NCI-H1092 (cell line): ENCODE measurements at regions not wholly inside any gene's neighbourhood (a gene's known extent, or its start where the extent isn't known, plus 50 kb on each side); places are given as distances from the start of the nearest gene placed in this dataset.

Experiments used
- DNase-seq: peaks from one replicate; lab custom pipeline; 2025; lab: John Stamatoyannopoulos, UW

DNA sequence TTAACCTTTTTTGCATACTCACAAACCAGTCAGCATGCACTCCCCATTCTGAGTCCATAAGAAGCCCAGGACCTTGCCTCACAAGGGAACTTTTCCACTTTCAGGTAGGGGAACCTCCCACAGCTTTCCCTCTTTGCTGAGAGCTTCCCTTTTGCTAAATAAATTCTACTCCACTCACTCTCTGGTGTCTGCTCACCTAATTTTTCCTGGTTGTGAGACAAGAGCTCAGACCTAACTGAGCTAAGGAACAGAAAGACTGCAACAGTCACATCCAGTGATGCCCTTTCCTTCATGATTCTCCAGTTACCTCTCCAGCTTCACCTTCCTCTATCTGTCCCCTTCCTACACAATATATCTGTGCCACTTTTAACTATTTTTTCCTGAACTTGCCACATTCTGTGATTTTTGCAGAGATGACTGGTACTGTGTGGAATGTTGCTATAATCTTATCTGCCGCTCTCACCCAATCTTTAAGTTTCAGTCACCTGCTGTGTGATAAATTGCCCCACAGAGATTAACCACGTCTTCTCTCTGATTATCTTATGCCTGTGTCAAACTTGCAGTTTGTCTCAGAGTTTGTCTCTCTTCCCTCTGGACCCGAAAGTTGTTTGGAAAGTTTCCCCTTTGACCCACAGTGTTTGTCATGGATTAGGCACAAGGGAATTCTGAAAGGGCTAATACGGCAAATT, 737.1 kb upstream of the FLRT2 start:
- DNase-seq = no peak

GRCh38 chr14:84797326-84797725, 732.6 kb upstream of the FLRT2 start:
- no peak for DNase-seq

DNA sequence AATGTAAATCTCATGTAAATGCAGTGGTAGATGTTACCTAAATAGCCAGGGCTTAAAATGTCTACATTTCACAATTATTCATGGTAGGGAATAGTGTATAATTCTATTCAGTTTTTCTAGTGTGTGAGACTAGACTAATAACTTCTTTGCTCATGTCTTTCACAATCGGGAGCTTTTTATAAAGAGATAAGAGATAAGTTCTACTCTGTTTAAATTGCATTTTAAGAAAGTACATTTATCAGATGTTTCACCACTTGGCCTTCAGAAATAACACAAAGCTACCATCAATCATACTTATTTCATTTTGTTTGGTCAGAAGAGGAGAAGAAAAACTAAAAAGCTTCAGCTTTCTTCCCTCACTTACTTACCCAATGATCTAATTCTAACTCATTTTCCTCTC, 725.5 kb upstream of the FLRT2 start:
- DNase-seq = no peak

DNA sequence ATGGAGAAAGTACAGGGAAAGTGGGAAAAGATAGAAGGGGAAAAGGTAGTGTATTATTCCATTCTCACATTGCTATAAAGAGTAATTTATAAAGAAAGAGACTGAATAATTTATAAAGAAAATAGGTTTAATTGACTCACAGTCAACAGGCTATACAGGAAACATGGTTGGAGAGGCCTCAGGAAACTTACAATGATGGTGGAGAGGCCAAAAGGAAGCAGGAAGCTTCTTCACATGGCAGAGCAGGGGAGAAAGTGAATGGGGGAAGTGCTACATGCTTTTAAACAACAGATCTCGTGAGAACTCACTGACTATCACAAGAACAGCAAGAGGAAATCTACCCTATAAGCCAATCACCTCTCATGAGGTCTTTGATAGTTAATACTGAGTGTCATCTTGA, 725.0 kb upstream of the FLRT2 start:
- DNase-seq = no peak

- no peak for DNase-seq
Observed at GRCh38 chr14:84806181-84806580, 723.8 kb upstream of the FLRT2 start.

DNA sequence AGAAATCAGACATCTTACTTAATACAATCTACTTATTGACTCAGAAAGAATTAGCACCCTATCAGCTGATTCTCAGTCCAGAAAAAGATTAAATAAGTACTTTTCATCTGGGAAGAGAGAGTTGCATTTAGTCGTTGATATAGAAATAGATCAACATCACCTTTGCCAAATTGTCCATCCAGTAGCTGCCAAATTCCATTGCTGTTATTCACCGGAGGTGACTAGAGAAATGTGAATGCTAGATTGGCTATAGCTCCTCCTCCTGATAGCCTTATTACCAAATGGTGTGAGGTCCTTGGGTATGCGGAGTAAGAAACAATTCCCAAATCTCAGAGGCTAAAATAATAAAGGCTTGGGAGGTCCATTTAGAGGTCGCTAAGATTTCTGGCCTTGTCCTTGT, 723.3 kb upstream of the FLRT2 start:
- DNase-seq = no peak

DNA sequence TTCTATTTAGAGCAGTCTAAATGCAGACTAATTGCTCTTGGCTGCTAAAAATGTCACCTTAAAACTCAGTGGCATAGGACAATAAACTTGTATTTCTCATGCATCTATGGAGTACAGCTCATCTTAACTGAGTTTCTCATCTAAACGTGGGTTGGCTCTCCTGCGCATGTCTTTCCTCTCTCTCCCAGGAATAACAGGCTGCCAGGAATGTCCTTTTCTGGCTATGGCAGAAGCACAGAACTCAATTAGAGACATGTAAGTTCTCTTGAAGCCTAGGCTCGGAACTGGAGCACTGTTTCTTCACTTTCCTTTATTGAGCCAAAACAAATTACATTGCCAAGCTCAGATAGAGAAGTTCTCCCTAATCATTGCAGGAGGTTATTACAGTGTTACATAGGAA, 722.3 kb upstream of the FLRT2 start:
- DNase-seq = no peak

GRCh38 chr14:84809158-84809557, 720.8 kb upstream of the FLRT2 start:
- DNase-seq = no peak

GRCh38 chr14:84814391-84814790, 715.6 kb upstream of the FLRT2 start:
- no peak for DNase-seq

DNA sequence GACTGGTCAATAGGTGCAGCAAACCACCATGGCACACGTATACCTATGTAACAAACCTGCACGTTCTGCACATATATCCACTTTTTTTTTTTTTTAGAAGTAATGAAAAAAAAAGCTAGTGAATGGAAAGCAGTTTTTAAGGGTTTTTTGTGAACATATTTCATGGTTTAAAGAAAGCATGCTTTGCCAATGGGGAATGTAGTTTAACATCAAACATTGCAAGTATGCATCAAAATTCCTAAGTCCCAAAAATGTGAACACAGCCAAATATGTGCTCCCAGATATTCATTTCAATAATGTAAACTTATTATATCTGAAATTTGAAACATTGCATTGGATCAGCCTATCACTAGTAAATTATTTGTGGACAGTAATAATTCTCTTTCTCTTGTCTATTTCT, 710.4 kb upstream of the FLRT2 start:
- DNase-seq = no peak

GRCh38 chr14:84825481-84826251, 704.3 kb upstream of the FLRT2 start:
- DNase-seq = no peak

GRCh38 chr14:84826294-84826693, 703.6 kb upstream of the FLRT2 start:
- no peak for DNase-seq

DNA sequence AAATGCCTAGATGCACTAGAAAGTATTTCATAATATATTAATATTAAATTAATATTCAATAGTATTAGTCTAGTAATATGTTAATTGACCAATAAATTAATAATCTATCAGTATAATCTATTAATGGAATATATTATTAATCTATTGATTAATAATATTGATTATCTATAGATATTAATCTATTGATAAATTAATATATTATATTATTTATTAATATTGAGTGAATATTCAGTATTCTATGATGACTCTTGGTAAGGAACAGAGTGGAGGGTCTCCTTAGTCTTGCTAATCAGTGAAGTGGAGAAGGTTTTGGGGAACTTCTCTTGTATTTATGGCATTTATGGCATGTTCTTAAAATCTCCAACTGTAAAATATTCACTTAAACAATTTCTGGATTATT, 679.3 kb upstream of the FLRT2 start:
- no peak for DNase-seq

DNA sequence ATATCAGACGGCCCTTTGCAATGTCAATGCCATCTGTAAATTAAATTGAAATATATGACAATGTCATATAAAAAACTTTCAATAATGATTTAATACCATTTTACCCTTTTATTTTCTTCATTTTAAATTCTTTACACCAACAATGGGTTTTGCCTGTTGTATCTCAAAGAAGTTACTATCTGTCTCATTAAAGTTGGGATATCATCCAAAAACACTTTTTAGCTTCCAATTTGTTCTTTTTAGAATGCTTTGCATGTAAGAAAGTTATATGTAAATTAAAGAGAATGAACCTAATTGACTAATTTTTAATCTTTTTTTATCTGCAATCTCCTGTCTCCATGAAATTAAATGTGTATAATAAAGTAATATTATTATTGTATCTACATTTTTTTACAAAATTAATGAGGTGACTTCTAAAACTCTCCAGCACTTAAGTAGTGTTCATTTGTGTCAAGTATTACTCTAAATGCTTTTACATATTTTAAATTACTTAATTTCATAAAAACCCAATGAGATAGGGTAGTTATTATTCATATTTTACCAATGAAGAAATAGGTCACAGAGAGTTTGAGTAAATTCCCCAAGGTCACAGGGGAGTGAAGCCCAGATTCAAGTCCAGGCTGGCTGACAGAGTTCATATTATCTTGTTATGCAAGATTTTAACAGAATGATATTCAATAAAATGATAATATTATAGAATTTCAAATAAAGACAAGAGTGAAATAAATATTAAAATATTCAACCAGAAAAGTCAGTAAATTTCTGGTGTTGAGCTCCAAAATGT, 673.0 kb upstream of the FLRT2 start:
- DNase-seq = no peak

GRCh38 chr14:84857571-84857970, 672.4 kb upstream of the FLRT2 start:
- DNase-seq = no peak

GRCh38 chr14:84859116-84859515, 670.8 kb upstream of the FLRT2 start:
- DNase-seq = no peak

- DNase-seq = no peak
Observed at GRCh38 chr14:84864548-84865271, 665.2 kb upstream of the FLRT2 start.

DNA sequence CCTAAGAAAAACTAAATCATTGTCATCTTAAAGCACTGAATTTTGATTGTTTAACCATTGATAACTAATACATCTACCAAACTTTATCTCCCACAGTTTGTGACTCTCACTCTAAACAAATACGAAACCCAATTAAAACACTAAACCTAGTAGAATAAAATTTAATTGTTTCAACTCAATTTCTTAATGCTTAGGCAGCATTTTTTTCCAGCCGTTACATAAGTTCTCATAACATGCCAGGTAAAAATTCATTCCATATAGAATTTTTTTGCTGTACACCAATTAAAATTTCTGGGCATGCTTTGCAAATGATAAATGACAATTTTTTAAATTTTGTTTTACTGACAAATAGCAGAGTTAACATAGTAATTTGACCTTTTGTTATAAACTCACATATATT, 658.2 kb upstream of the FLRT2 start:
- DNase-seq = no peak

GRCh38 chr14:84874436-84874835, 655.5 kb upstream of the FLRT2 start:
- DNase-seq = no peak

GRCh38 chr14:84877061-84877460, 652.9 kb upstream of the FLRT2 start:
- DNase-seq = no peak

- DNase-seq = no peak
Observed at GRCh38 chr14:84882830-84883229, 647.1 kb upstream of the FLRT2 start.

- DNase-seq = no peak
Observed at GRCh38 chr14:84885061-84885460, 644.9 kb upstream of the FLRT2 start.
